Endothelial cell of umbilical vein (primary cell): ENCODE measurements at regions not wholly inside any gene's neighbourhood (a gene's known extent, or its start where the extent isn't known, plus 50 kb on each side); places are given as distances from the start of the nearest gene placed in this dataset.

Source experiments
- BruUV-seq: library from RNA; stranded (reverse); fragments of 400-500 nt; replicated peaks from 2 replicates; lab custom pipeline; 2021; lab: Mats Ljungman, UMichigan
- CTCF ChIA-PET: fragments of 300-600, 350-600 bp; sonication (Branson Sonifier 250); formaldehyde crosslinking; loops from one replicate; lab custom pipeline; 2021; ENCODE audit warnings: antibody characterized with exemption, inconsistent platforms; lab: Charles Lee
- POLR2A ChIA-PET: fragments of 300-600, 350-600 bp; sonication (Branson Sonifier 250); formaldehyde crosslinking; loops from one replicate; lab custom pipeline; 2021; ENCODE audit warnings: antibody characterized with exemption, inconsistent platforms; lab: Charles Lee
- DNase-seq: peaks from one replicate; pipeline ENCODE4 v3.0.0-alpha.2; 2011; ENCODE audit warnings: low read depth, low spot score
- FAIRE-seq: peaks from 2 replicates; lab custom pipeline; 2011; peaks lifted over from hg19 to GRCh38; lab: Jason Lieb, UNC
- H2AFZ ChIP-seq: 2 replicates; pipeline ENCODE4 v1.6.0; 2012; ENCODE audit warnings: low read depth, low read length, control low read depth, inconsistent platforms
- H3K27ac ChIP-seq: 2 replicates; pipeline ENCODE4 v1.5.1; 2011; ENCODE audit warnings: low read depth, mild to moderate bottlenecking, control low read depth, low read length, moderate library complexity; ENCODE audit not compliant: insufficient read depth
- H3K27me3 ChIP-seq, 2 experiments: 2 replicates each; pipeline versions ENCODE4 v1.6.0 to v1.6.1; 2011; ENCODE audit warnings: low read length in 2 of 2, mixed read lengths in 1 of 2; ENCODE audit not compliant: control insufficient read depth in 2 of 2, insufficient read depth in 2 of 2
- H3K36me3 ChIP-seq, 2 experiments: 2 replicates in 1 of 2; 3 replicates in 1 of 2; pipeline ENCODE4 v1.5.1; 2011; ENCODE audit warnings: low read length in 2 of 2, mild to moderate bottlenecking in 1 of 2, moderate library complexity in 1 of 2; ENCODE audit not compliant: control insufficient read depth in 2 of 2, insufficient read depth in 2 of 2; ENCODE audit errors: extremely low read depth in 1 of 2
- H3K4me1 ChIP-seq: 3 replicates; pipeline ENCODE4 v1.5.1; 2011; ENCODE audit warnings: mild to moderate bottlenecking, low read length; ENCODE audit not compliant: control insufficient read depth, insufficient read depth; ENCODE audit errors: extremely low read depth
- H3K4me2 ChIP-seq: 2 replicates; pipeline ENCODE4 v1.6.1; 2011; ENCODE audit warnings: low read length, control low read depth, mixed read lengths; ENCODE audit not compliant: insufficient read depth
- H3K4me3 ChIP-seq, 3 experiments: fragments of 200-600 bp in 1 of 3; sonication (generic), shearing (Covaris generic) in 1 of 3; replicated peaks in 1 of 3; 2 replicates each; pipeline ENCODE4 v1.5.1; 2011 to 2016; ENCODE audit warnings: control low read depth in 3 of 3, low read length in 3 of 3, mild to moderate bottlenecking in 2 of 3, inconsistent platforms in 1 of 3, low read depth in 1 of 3, moderate library complexity in 1 of 3; ENCODE audit not compliant: insufficient read depth in 1 of 3
- H3K79me2 ChIP-seq: 2 replicates; pipeline ENCODE4 v1.6.0; 2012; ENCODE audit warnings: low read length, inconsistent platforms; ENCODE audit not compliant: control insufficient read depth, insufficient read depth
- H3K9ac ChIP-seq: replicated peaks from 2 replicates; pipeline ENCODE3; 2011; ENCODE audit warnings: low read length, control low read depth; ENCODE audit not compliant: insufficient read depth; ENCODE audit errors: extremely low read depth
- H3K9me1 ChIP-seq: replicated peaks from 3 replicates; pipeline ENCODE4 v1.6.0; 2011; ENCODE audit warnings: mild to moderate bottlenecking, low read length; ENCODE audit not compliant: control insufficient read depth, insufficient read depth; ENCODE audit errors: extremely low read depth
- H3K9me3 ChIP-seq: replicated peaks from 2 replicates; pipeline ENCODE4 v1.5.1; 2012; ENCODE audit warnings: low read length, inconsistent platforms; ENCODE audit not compliant: control insufficient read depth, insufficient read depth
- H4K20me1 ChIP-seq: replicated peaks from 2 replicates; pipeline ENCODE3; 2011; ENCODE audit warnings: mild to moderate bottlenecking, low read length; ENCODE audit not compliant: control insufficient read depth, insufficient read depth; ENCODE audit errors: extremely low read depth
- EZH2 ChIP-seq: IDR thresholded peaks from 2 replicates; pipeline ENCODE4 v1.6.1; 2012; ENCODE audit warnings: borderline replicate concordance, low read depth, mild to moderate bottlenecking, moderate library complexity, low read length, inconsistent platforms; ENCODE audit not compliant: severe bottlenecking
- FOS ChIP-seq: IDR thresholded peaks from 2 replicates; pipeline ENCODE4 v1.6.1; 2011; ENCODE audit warnings: mild to moderate bottlenecking, low read length, moderate library complexity, borderline replicate concordance; ENCODE audit not compliant: insufficient read depth
- GATA2 ChIP-seq: IDR thresholded peaks from 2 replicates; pipeline ENCODE4 v1.7.0; 2011; ENCODE audit warnings: low read depth, mild to moderate bottlenecking, moderate library complexity, mixed read lengths, low read length; ENCODE audit not compliant: insufficient read length, insufficient read depth
- JUN ChIP-seq: IDR thresholded peaks from 2 replicates; pipeline ENCODE4 v1.6.1; 2011; ENCODE audit warnings: borderline replicate concordance, low read depth; ENCODE audit not compliant: insufficient read length, insufficient read depth
- MYC ChIP-seq: IDR thresholded peaks from one replicate; pipeline ENCODE4 v1.6.1; 2011; ENCODE audit warnings: mild to moderate bottlenecking, low read depth, low read length
- POLR2A ChIP-seq: IDR thresholded peaks from 2 replicates; pipeline ENCODE4 v1.6.1; 2012; ENCODE audit warnings: low read depth, mild to moderate bottlenecking, control low read depth, low read length
- POLR2AphosphoS5 ChIP-seq: IDR thresholded peaks from 2 replicates; pipeline ENCODE4 v1.6.1; 2012; ENCODE audit warnings: low read depth, mild to moderate bottlenecking, control low read depth, low read length, moderate library complexity; ENCODE audit not compliant: insufficient read depth
- dilution Hi-C: fragments of 300-500 bp; cut with MboI; formaldehyde crosslinking; loops from one replicate; pipeline ENCODE4 v1.15.0; 2019; ENCODE audit warnings: low sequenced_read_pairs; ENCODE audit not compliant: extremely low pct_ligation_motif_present
- intact Hi-C: fragments of 100-400 bp; cut with micrococcal nuclease; formaldehyde crosslinking; loops from one replicate; pipeline ENCODE4 v1.10.0; 2022
- TF ChIP-seq, protein P1 (sequence below), 2 donors: IDR thresholded peaks; 1 replicate in 1 of 2; 2 replicates in 1 of 2; pipeline ENCODE4 v1.5.1; 2011; ENCODE audit warnings: low read length in 2 of 2, mild to moderate bottlenecking in 2 of 2, moderate library complexity in 2 of 2, control low read depth in 1 of 2, inconsistent platforms in 1 of 2, low read depth in 1 of 2; ENCODE audit not compliant: insufficient read depth in 1 of 2; ENCODE audit errors: extremely low read depth in 1 of 2
- TF ChIP-seq, protein P2 (sequence below): IDR thresholded peaks from 2 replicates; pipeline ENCODE4 v1.6.1; 2011; ENCODE audit not compliant: insufficient read depth, insufficient read length

DNA sequence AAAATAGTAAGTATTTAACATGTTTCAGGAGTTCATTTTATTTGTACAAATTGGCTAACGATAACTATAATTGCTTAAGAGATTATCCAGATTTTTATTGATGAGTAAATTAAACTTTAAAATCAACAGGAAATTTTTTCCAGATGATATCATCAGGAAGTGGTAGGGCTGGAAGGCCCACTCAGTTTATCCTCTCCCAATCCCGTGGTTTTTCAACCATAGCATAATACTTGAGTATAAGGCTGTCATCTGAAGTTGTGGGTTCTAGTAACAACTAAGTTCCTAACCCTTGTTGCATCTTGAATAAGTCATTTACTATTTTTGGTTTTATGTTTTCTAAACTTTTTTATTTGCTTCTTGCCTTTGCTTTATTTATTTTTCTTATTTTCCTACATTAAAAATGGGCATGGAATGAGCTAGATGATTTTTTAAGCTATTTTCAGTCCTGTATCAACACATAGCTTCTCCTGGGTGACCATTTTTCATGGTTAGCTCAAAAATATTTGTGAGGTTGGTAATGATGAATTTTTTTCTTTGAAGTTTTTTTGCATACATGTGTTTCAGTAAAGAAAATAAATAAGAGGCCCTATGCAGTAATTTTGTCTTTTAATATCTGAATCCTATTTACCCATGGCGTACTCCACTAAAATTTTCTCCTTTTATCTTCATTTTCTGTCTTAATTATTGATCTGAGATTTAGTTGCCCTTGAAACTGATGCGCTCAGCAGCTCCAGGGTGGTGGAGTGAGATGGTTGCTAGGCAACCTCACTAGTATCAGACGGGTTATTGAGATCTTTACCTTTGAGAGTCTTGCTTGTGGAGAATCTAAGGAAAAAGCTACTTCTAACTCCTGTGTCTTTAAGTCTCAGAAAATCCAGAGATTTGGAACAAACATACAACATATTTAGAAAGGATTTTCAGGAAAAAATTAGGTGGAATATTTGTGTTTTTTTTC lies 452.0 kb upstream of the CCDC179 start:
- H3K9ac ChIP-seq = no peak overlapping the region
- no peak overlapping the region for H3K4me3 ChIP-seq
- no peaks in the 10 kb centered on the region for H4K20me1 ChIP-seq
- BruUV-seq = no TSS peak
- DNase-seq = peak; percentile 20
- no peaks in the 10 kb centered on the region for H3K27me3 ChIP-seq
- TF ChIP-seq JUN (no peak), EZH2 (no peak), FOS (peak; percentile 29), GATA2 (peak; percentile 29)
- H3K4me2 ChIP-seq = peak overlapping the region; percentile 58
- intact Hi-C loops = no loop called here
- ChIA-PET CTCF (interaction anchor here (1.3 kb wide), 1 partner anchor 44 kb away, joined by 3 read pairs; no protein-coding TSS in a partner anchor), POLR2A (no interaction called here)
- H3K4me1 ChIP-seq = peaks cover 28% of the 10 kb centered on the region
- H3K36me3 ChIP-seq = no peaks in the 10 kb centered on the region
- peak overlapping the region; percentile 23 for H3K27ac ChIP-seq
- no peaks in the 10 kb centered on the region for H3K79me2 ChIP-seq
- dilution Hi-C loops = no loop called here
- peak overlapping the region; percentile 73 for H2AFZ ChIP-seq
- H3K9me3 ChIP-seq = no peaks in the 10 kb centered on the region
- FAIRE-seq = no peak
- H3K9me1 ChIP-seq = no peaks in the 10 kb centered on the region

DNA sequence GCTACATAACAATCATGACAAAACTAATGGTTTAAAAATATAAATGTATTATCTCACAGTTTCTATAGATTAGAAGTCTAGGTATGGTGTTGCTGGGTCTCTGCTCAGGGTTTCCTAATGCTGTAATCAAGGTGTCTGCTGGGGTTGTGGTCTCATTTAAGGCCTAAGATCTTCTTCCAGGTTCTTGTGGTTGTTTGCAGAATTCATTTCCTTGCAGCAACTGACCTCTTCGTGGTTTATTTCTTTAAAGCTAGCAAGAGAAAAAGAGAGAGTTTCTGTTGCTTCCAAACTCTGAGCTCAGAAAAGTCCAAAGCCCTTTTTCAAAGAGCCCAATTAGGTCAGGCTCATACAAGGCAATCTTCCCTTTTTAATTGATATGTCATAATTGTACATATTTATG lies 452.7 kb upstream of the CCDC179 start:
- BruUV-seq = no TSS peak
- no peak overlapping the region for H3K9ac ChIP-seq
- no peaks in the 10 kb centered on the region for H3K36me3 ChIP-seq
- H2AFZ ChIP-seq = no peak overlapping the region
- TF ChIP-seq EZH2 (no peak), POLR2AphosphoS5 (no peak), MYC (no peak), GATA2 (no peak), POLR2A (no peak)
- TF ChIP-seq, protein P1, sequence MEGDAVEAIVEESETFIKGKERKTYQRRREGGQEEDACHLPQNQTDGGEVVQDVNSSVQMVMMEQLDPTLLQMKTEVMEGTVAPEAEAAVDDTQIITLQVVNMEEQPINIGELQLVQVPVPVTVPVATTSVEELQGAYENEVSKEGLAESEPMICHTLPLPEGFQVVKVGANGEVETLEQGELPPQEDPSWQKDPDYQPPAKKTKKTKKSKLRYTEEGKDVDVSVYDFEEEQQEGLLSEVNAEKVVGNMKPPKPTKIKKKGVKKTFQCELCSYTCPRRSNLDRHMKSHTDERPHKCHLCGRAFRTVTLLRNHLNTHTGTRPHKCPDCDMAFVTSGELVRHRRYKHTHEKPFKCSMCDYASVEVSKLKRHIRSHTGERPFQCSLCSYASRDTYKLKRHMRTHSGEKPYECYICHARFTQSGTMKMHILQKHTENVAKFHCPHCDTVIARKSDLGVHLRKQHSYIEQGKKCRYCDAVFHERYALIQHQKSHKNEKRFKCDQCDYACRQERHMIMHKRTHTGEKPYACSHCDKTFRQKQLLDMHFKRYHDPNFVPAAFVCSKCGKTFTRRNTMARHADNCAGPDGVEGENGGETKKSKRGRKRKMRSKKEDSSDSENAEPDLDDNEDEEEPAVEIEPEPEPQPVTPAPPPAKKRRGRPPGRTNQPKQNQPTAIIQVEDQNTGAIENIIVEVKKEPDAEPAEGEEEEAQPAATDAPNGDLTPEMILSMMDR (IDR thresholded peaks at IDR 0.05; ENCODE audit: extremely low read depth in 1 of 2, insufficient read depth in 1 of 2, low read depth in 1 of 2, low read length in 2 of 2) = no peak
- TF ChIP-seq, protein P2, sequence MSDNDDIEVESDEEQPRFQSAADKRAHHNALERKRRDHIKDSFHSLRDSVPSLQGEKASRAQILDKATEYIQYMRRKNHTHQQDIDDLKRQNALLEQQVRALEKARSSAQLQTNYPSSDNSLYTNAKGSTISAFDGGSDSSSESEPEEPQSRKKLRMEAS = no peak
- no peaks in the 10 kb centered on the region for H4K20me1 ChIP-seq
- intact Hi-C loops = no loop called here
- peaks cover 28% of the 10 kb centered on the region for H3K4me1 ChIP-seq
- H3K9me3 ChIP-seq = no peaks in the 10 kb centered on the region
- H3K4me3 ChIP-seq = no peak overlapping the region
- dilution Hi-C loops = no loop called here
- H3K79me2 ChIP-seq = no peaks in the 10 kb centered on the region
- no peak overlapping the region for H3K4me2 ChIP-seq
- H3K27ac ChIP-seq = no peak overlapping the region
- DNase-seq (no peak), FAIRE-seq (no peak)
- no peaks in the 10 kb centered on the region for H3K27me3 ChIP-seq
- H3K9me1 ChIP-seq = no peaks in the 10 kb centered on the region
- CTCF ChIA-PET = interaction anchor here (1.0 to 1.3 kb wide), 3 partner anchors 18 to 199 kb away, joined by 3 read pairs; no protein-coding TSS in a partner anchor
- POLR2A ChIA-PET = no interaction called here
